RWPE2 (cell line): ENCODE measurements at regions not wholly inside any gene's neighbourhood (a gene's known extent, or its start where the extent isn't known, plus 50 kb on each side); places are given as distances from the start of the nearest gene placed in this dataset.

ENCODE experiments used
- ATAC-seq: fragments of 200-7000 bp; cut with Tn5 transposase; 3 replicates; pipeline ENCODE4 v1.9.1; 2021; ENCODE audit warnings: low read depth
- DNase-seq: peaks from one replicate; pipeline ENCODE4 v3.0.0-alpha.2; 2020; ENCODE audit warnings: low spot score
- H3K27ac ChIP-seq: fragments of 450-650 bp; 2 replicates; pipeline ENCODE4 v1.5.1; 2017; ENCODE audit warnings: mild to moderate bottlenecking; ENCODE audit not compliant: poor library complexity, severe bottlenecking
- H3K27me3 ChIP-seq: fragments of 250-450 bp; sonication (Bioruptor Pico); 2 replicates; pipeline ENCODE4 v1.5.1; 2021; ENCODE audit warnings: mild to moderate bottlenecking, moderate library complexity; ENCODE audit not compliant: insufficient read depth, poor library complexity, severe bottlenecking
- H3K36me3 ChIP-seq: fragments of 250-450 bp; sonication (Bioruptor Pico); 2 replicates; pipeline ENCODE4 v1.5.1; 2020; ENCODE audit warnings: low read depth, mild to moderate bottlenecking, moderate library complexity
- H3K4me1 ChIP-seq: fragments of 250-450 bp; sonication (Bioruptor Pico); 2 replicates; pipeline ENCODE4 v1.5.1; 2021; ENCODE audit warnings: mild to moderate bottlenecking, moderate library complexity; ENCODE audit not compliant: insufficient read depth, poor library complexity, severe bottlenecking
- H3K4me3 ChIP-seq: fragments of 250-450 bp; sonication (Bioruptor Pico); 2 replicates; pipeline ENCODE4 v1.5.1; 2021; ENCODE audit warnings: mild to moderate bottlenecking, moderate library complexity; ENCODE audit not compliant: severe bottlenecking
- H3K9me3 ChIP-seq: fragments of 250-450 bp; sonication (Bioruptor Pico); 2 replicates; pipeline ENCODE4 v1.5.1; 2021; ENCODE audit warnings: mild to moderate bottlenecking, moderate library complexity; ENCODE audit not compliant: severe bottlenecking
- TF ChIP-seq, protein P1 (sequence below): fragments of 450-650 bp; IDR thresholded peaks from one replicate; pipeline ENCODE4 v1.5.1; 2017; ENCODE audit warnings: mild to moderate bottlenecking, moderate library complexity; ENCODE audit not compliant: poor library complexity, severe bottlenecking

GRCh38 chr1:81238129-81238528 lies 562.6 kb upstream of the ADGRL2 start:
- Histone ChIP-seq H3K36me3 (no peaks in the 10 kb centered on the region), H3K27ac (no peak overlapping the region), H3K9me3 (no peaks in the 10 kb centered on the region), H3K4me1 (no peaks in the 10 kb centered on the region), H3K27me3 (no peaks in the 10 kb centered on the region), H3K4me3 (no peak overlapping the region)
- DNase-seq (no peak), ATAC-seq (no peak)
- TF ChIP-seq, protein P1, sequence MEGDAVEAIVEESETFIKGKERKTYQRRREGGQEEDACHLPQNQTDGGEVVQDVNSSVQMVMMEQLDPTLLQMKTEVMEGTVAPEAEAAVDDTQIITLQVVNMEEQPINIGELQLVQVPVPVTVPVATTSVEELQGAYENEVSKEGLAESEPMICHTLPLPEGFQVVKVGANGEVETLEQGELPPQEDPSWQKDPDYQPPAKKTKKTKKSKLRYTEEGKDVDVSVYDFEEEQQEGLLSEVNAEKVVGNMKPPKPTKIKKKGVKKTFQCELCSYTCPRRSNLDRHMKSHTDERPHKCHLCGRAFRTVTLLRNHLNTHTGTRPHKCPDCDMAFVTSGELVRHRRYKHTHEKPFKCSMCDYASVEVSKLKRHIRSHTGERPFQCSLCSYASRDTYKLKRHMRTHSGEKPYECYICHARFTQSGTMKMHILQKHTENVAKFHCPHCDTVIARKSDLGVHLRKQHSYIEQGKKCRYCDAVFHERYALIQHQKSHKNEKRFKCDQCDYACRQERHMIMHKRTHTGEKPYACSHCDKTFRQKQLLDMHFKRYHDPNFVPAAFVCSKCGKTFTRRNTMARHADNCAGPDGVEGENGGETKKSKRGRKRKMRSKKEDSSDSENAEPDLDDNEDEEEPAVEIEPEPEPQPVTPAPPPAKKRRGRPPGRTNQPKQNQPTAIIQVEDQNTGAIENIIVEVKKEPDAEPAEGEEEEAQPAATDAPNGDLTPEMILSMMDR, result no peak

DNA sequence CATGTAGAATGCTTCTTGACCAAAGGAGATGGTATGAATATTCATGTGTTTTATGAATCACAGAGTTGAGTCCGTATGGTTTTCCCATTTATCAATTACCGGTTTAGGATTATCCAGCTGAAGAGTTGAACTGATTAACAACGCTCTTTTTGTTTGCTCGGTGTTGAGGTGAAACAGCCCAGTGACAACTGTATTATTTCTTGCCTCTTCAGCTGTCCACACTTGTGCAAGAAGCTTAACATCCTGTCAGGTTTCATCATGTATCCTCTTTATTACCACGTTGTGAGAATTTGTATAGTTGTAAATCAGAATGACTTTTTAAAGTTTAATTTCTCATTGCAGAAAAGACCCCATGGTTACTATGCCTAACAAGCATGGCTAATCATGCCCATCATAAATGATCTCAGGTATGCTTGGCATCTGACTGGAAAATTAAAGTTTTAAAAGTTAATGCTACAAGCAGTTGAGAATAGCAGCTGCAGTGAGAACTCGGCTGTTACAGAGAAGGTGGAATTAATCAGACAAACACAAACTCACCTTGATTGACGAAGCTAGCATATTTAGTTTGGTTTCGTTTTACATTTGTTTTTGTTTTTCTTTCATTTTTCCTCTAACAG lies 563.2 kb upstream of the ADGRL2 start:
- Histone ChIP-seq H3K27ac (no peak overlapping the region), H3K9me3 (no peaks in the 10 kb centered on the region), H3K4me1 (no peaks in the 10 kb centered on the region)

DNA sequence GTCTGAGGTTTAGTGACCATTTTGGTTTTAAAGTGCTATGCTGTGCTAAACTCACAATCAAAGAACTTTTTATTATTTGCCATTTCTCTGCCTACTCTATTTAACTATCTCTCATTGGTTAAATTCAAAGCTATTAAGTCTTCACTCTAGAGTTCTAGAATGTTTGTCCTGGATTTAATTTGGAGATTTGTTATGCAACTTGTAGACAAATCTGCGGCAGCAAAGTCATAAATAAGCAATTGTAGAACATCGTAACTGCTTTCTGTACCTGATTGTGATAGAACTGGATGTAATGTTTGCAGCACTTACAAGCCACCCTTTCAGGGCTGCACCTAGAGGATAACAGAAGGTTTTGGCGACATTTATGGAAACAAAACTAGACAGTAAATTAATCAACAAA lies 566.5 kb upstream of the ADGRL2 start:
- no peaks in the 10 kb centered on the region for H3K27me3 ChIP-seq
- DNase-seq (no peak), ATAC-seq (no peak)
- no peak overlapping the region for H3K4me3 ChIP-seq
- H3K36me3 ChIP-seq, result no peaks in the 10 kb centered on the region
- no peaks in the 10 kb centered on the region for H3K9me3 ChIP-seq
- no peak overlapping the region for H3K27ac ChIP-seq
- TF ChIP-seq, protein P1, result no peak
- H3K4me1 ChIP-seq, result no peaks in the 10 kb centered on the region

More for the DNA sequence above, 563.2 kb upstream of the ADGRL2 start:
- Histone ChIP-seq H3K4me3 (no peak overlapping the region), H3K36me3 (no peaks in the 10 kb centered on the region), H3K27me3 (no peaks in the 10 kb centered on the region)
- ATAC-seq, result no peak
- DNase-seq, result no peak
- TF ChIP-seq, protein P1, result no peak

- Histone ChIP-seq H3K4me1 (no peaks in the 10 kb centered on the region), H3K27ac (no peak overlapping the region), H3K36me3 (no peaks in the 10 kb centered on the region)
Observed at GRCh38 chr1:81233591-81233990, 567.1 kb upstream of the ADGRL2 start.

DNA sequence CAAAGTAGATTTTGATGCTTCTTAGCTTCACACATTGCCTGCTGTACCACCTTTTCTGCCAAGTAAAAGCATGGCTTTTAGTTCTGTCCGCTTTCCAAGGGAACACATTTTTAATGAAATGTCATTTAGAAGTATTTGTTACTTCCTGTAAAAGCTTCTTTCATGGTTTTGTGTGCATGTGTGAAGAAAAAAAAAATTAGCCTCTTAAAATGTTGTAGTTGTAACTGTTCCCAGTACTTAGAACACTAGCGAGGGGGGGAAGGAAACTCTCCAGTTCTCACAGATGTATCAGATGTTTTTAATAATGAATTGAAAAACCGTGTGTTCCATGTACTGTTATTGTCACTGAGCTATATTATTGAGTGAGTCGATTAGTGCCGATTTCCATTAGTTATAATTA lies 568.3 kb upstream of the ADGRL2 start:
- H3K36me3 ChIP-seq, result no peaks in the 10 kb centered on the region
- H3K27me3 ChIP-seq, result no peaks in the 10 kb centered on the region
- H3K4me3 ChIP-seq, result no peak overlapping the region
- H3K27ac ChIP-seq, result no peak overlapping the region
- ATAC-seq (no peak), DNase-seq (no peak)
- H3K4me1 ChIP-seq, result no peaks in the 10 kb centered on the region
- no peaks in the 10 kb centered on the region for H3K9me3 ChIP-seq
- TF ChIP-seq, protein P1, result no peak

More at GRCh38 chr1:81233591-81233990, 567.1 kb upstream of the ADGRL2 start:
- TF ChIP-seq, protein P1, result no peak
- Histone ChIP-seq H3K27me3 (no peaks in the 10 kb centered on the region), H3K4me3 (no peak overlapping the region), H3K9me3 (no peaks in the 10 kb centered on the region)
- ATAC-seq, result no peak
- DNase-seq, result no peak
